GM23338 (cell line): ENCODE measurements at regions not wholly inside any gene's neighbourhood (a gene's known extent, or its start where the extent isn't known, plus 50 kb on each side); places are given as distances from the start of the nearest gene placed in this dataset.

Experiments
- ATAC-seq: fragments of 200-7000 bp; cut with Tn5 transposase; 3 replicates; pipeline ENCODE4 v1.9.1; 2020
- DNase-seq: peaks from one replicate; pipeline ENCODE4 v3.0.0-alpha.2; 2015; ENCODE audit warnings: low spot score
- H2AFZ ChIP-seq: fragments of 200-600 bp; sonication (generic); 2 replicates; pipeline ENCODE4 v1.8.0; 2016; ENCODE audit warnings: antibody characterized with exemption, mild to moderate bottlenecking, moderate library complexity
- H3F3A ChIP-seq: fragments of 200-600 bp; sonication (generic); replicated peaks from 2 replicates; pipeline ENCODE4 v1.8.0; 2017; ENCODE audit warnings: antibody characterized with exemption, mixed run types, low read depth
- H3K27ac ChIP-seq: fragments of 200-600 bp; sonication (generic); 2 replicates; pipeline ENCODE4 v1.6.1; 2016; ENCODE audit warnings: low read depth
- H3K27me3 ChIP-seq: fragments of 200-600 bp; sonication (generic); 2 replicates; pipeline ENCODE4 v1.8.0; 2016; ENCODE audit warnings: mild to moderate bottlenecking, mixed run types, moderate library complexity; ENCODE audit not compliant: insufficient read depth
- H3K36me3 ChIP-seq: fragments of 200-600 bp; sonication (generic); 2 replicates; pipeline ENCODE4 v1.8.0; 2016; ENCODE audit warnings: mild to moderate bottlenecking; ENCODE audit not compliant: insufficient read depth
- H3K4me1 ChIP-seq: fragments of 200-600 bp; sonication (generic); 2 replicates; pipeline ENCODE4 v1.8.0; 2016; ENCODE audit warnings: mild to moderate bottlenecking, moderate library complexity; ENCODE audit not compliant: insufficient read depth
- H3K4me2 ChIP-seq: fragments of 200-600 bp; sonication (generic); 2 replicates; pipeline ENCODE4 v1.7.1; 2017; ENCODE audit warnings: mixed run types
- H3K4me3 ChIP-seq: fragments of 200-600 bp; sonication (generic); 2 replicates; pipeline ENCODE4 v1.6.1; 2016; ENCODE audit warnings: mixed run types
- H3K79me2 ChIP-seq: fragments of 200-600 bp; sonication (generic); replicated peaks from 2 replicates; pipeline ENCODE4 v1.8.0; 2017; ENCODE audit warnings: mild to moderate bottlenecking; ENCODE audit not compliant: insufficient read depth
- H3K9me2 ChIP-seq: fragments of 200-600 bp; sonication (generic); 2 replicates; pipeline ENCODE4 v1.8.0; 2017; ENCODE audit not compliant: insufficient read depth
- H4K20me1 ChIP-seq: fragments of 200-600 bp; sonication (generic); replicated peaks from 2 replicates; pipeline ENCODE4 v1.8.0; 2017; ENCODE audit warnings: mild to moderate bottlenecking; ENCODE audit not compliant: insufficient read depth
- H3K27ac Mint-ChIP-seq: 2 replicates; pipeline ENCODE4 v1.8.0; 2020; ENCODE audit warnings: inconsistent platforms, mild to moderate bottlenecking, moderate library complexity, mixed read lengths
- H3K27me3 Mint-ChIP-seq: 3 replicates; pipeline ENCODE4 v1.8.0; 2022; ENCODE audit warnings: low read depth, mild to moderate bottlenecking, moderate library complexity, mixed read lengths, inconsistent platforms; ENCODE audit not compliant: insufficient read depth, poor library complexity
- H3K36me3 Mint-ChIP-seq: 3 replicates; pipeline ENCODE4 v1.8.0; 2021; ENCODE audit warnings: low read depth, mild to moderate bottlenecking, inconsistent platforms, moderate library complexity, mixed read lengths
- H3K4me1 Mint-ChIP-seq: 3 replicates; pipeline ENCODE4 v1.8.0; 2020; ENCODE audit warnings: mild to moderate bottlenecking, inconsistent platforms, mixed read lengths
- H3K4me3 Mint-ChIP-seq: 3 replicates; pipeline ENCODE4 v1.8.0; 2021; ENCODE audit warnings: moderate library complexity, mild to moderate bottlenecking, inconsistent platforms, mixed read lengths
- H3K9me3 Mint-ChIP-seq: 3 replicates; pipeline ENCODE4 v1.8.0; 2020; ENCODE audit warnings: moderate library complexity, mild to moderate bottlenecking, inconsistent platforms, mixed read lengths
- CREB1 ChIP-seq: fragments of 250-450 bp; sonication (Bioruptor Pico); IDR thresholded peaks from 2 replicates; pipeline ENCODE4 v1.5.0; 2020; ENCODE audit warnings: low read depth, mild to moderate bottlenecking, moderate library complexity
- EZH2 ChIP-seq: fragments of 200-600 bp; sonication (generic); IDR thresholded peaks from one replicate; pipeline ENCODE4 v1.8.0; 2017; ENCODE audit warnings: antibody characterized with exemption, mild to moderate bottlenecking, low read depth; ENCODE audit not compliant: unreplicated experiment
- EZH2phosphoT487 ChIP-seq: fragments of 200-600 bp; sonication (generic); IDR thresholded peaks from one replicate; pipeline ENCODE4 v1.8.1; 2018; ENCODE audit warnings: antibody characterized with exemption; ENCODE audit not compliant: unreplicated experiment
- NANOG ChIP-seq: IDR thresholded peaks from 2 replicates; pipeline ENCODE4 v1.6.1; 2016; ENCODE audit warnings: antibody characterized with exemption, borderline replicate concordance
- POLR2AphosphoS5 ChIP-seq: IDR thresholded peaks from 2 replicates; pipeline ENCODE4 v1.6.1; 2016; ENCODE audit warnings: antibody characterized with exemption, low read depth
- STAT1 ChIP-seq: IDR thresholded peaks from one replicate; pipeline ENCODE4 v1.6.1; 2016; ENCODE audit warnings: antibody characterized with exemption; ENCODE audit not compliant: unreplicated experiment
- ZNF114 ChIP-seq: fragments of 250-450 bp; sonication (Bioruptor Pico); IDR thresholded peaks from 2 replicates; pipeline ENCODE4 v1.5.0; 2020; ENCODE audit warnings: mild to moderate bottlenecking, moderate library complexity
- ZNF331 ChIP-seq: fragments of 250-450 bp; sonication (Bioruptor Pico); IDR thresholded peaks from 2 replicates; pipeline ENCODE4 v1.5.0; 2020; ENCODE audit warnings: low read depth, mild to moderate bottlenecking, moderate library complexity
- TF ChIP-seq, protein P1 (sequence below): fragments of 250-450 bp; sonication (Bioruptor Pico); IDR thresholded peaks from 2 replicates; pipeline ENCODE4 v1.5.0; 2020; ENCODE audit warnings: mild to moderate bottlenecking, moderate library complexity
- TF ChIP-seq, protein P2 (sequence below), 2 experiments: fragments of 200-600 bp in 1 of 2; sonication (generic) in 1 of 2; conservative IDR thresholded peaks; 2 replicates each; pipeline versions ENCODE4 v1.5.1 to v1.6.1; 2016 to 2017; ENCODE audit warnings: antibody characterized with exemption in 2 of 2, low read depth in 2 of 2, mild to moderate bottlenecking in 2 of 2, moderate library complexity in 1 of 2
- TF ChIP-seq, protein P3 (sequence below): IDR thresholded peaks from 2 replicates; pipeline ENCODE4 v1.6.1; 2016; ENCODE audit warnings: antibody characterized with exemption

- TF ChIP-seq POLR2AphosphoS5 (no peak), EZH2phosphoT487 (no peak), EZH2 (no peak), CREB1 (CRISPR knock-in tag) (no peak), ZNF114 (CRISPR knock-in tag) (no peak), STAT1 (no peak)
- TF ChIP-seq, protein P1, sequence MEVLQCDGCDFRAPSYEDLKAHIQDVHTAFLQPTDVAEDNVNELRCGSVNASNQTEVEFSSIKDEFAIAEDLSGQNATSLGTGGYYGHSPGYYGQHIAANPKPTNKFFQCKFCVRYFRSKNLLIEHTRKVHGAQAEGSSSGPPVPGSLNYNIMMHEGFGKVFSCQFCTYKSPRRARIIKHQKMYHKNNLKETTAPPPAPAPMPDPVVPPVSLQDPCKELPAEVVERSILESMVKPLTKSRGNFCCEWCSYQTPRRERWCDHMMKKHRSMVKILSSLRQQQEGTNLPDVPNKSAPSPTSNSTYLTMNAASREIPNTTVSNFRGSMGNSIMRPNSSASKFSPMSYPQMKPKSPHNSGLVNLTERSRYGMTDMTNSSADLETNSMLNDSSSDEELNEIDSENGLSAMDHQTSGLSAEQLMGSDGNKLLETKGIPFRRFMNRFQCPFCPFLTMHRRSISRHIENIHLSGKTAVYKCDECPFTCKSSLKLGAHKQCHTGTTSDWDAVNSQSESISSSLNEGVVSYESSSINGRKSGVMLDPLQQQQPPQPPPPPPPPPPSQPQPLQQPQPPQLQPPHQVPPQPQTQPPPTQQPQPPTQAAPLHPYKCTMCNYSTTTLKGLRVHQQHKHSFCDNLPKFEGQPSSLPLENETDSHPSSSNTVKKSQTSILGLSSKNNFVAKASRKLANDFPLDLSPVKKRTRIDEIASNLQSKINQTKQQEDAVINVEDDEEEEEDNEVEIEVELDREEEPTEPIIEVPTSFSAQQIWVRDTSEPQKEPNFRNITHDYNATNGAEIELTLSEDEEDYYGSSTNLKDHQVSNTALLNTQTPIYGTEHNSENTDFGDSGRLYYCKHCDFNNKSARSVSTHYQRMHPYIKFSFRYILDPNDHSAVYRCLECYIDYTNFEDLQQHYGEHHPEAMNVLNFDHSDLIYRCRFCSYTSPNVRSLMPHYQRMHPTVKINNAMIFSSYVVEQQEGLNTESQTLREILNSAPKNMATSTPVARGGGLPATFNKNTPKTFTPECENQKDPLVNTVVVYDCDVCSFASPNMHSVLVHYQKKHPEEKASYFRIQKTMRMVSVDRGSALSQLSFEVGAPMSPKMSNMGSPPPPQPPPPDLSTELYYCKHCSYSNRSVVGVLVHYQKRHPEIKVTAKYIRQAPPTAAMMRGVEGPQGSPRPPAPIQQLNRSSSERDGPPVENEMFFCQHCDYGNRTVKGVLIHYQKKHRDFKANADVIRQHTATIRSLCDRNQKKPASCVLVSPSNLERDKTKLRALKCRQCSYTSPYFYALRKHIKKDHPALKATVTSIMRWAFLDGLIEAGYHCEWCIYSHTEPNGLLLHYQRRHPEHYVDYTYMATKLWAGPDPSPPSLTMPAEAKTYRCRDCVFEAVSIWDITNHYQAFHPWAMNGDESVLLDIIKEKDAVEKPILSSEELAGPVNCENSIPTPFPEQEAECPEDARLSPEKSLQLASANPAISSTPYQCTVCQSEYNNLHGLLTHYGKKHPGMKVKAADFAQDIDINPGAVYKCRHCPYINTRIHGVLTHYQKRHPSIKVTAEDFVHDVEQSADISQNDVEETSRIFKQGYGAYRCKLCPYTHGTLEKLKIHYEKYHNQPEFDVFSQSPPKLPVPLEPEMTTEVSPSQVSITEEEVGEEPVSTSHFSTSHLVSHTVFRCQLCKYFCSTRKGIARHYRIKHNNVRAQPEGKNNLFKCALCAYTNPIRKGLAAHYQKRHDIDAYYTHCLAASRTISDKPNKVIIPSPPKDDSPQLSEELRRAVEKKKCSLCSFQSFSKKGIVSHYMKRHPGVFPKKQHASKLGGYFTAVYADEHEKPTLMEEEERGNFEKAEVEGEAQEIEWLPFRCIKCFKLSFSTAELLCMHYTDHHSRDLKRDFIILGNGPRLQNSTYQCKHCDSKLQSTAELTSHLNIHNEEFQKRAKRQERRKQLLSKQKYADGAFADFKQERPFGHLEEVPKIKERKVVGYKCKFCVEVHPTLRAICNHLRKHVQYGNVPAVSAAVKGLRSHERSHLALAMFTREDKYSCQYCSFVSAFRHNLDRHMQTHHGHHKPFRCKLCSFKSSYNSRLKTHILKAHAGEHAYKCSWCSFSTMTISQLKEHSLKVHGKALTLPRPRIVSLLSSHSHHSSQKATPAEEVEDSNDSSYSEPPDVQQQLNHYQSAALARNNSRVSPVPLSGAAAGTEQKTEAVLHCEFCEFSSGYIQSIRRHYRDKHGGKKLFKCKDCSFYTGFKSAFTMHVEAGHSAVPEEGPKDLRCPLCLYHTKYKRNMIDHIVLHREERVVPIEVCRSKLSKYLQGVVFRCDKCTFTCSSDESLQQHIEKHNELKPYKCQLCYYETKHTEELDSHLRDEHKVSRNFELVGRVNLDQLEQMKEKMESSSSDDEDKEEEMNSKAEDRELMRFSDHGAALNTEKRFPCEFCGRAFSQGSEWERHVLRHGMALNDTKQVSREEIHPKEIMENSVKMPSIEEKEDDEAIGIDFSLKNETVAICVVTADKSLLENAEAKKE: no peak
Measured at GRCh38 chr12:91685917-91686316, 459.7 kb downstream of the BTG1 start (continued).

GRCh38 chr12:91681751-91682150 is 463.9 kb downstream of the BTG1 start:
- Mint-ChIP-seq H3K36me3 (no peaks in the 10 kb centered on the region), H3K27ac (no peak overlapping the region), H3K27me3 (no peaks in the 10 kb centered on the region), H3K9me3 (no peaks in the 10 kb centered on the region), H3K4me1 (no peaks in the 10 kb centered on the region), H3K4me3 (no peak overlapping the region)
- Histone ChIP-seq H3K27me3 (no peaks in the 10 kb centered on the region), H3K4me2 (no peak overlapping the region), H4K20me1 (no peaks in the 10 kb centered on the region), H3K79me2 (no peaks in the 10 kb centered on the region), H3F3A (no peaks in the 10 kb centered on the region), H3K27ac (no peak overlapping the region), H3K9me2 (no peaks in the 10 kb centered on the region), H2AFZ (no peak overlapping the region), H3K4me1 (no peaks in the 10 kb centered on the region), H3K36me3 (no peaks in the 10 kb centered on the region), H3K4me3 (no peak overlapping the region)
- ATAC-seq: no peak
- no peak for DNase-seq
- TF ChIP-seq CREB1 (CRISPR knock-in tag) (no peak), EZH2 (no peak), NANOG (no peak), EZH2phosphoT487 (no peak), ZNF331 (CRISPR knock-in tag) (no peak)
- TF ChIP-seq, protein P2, sequence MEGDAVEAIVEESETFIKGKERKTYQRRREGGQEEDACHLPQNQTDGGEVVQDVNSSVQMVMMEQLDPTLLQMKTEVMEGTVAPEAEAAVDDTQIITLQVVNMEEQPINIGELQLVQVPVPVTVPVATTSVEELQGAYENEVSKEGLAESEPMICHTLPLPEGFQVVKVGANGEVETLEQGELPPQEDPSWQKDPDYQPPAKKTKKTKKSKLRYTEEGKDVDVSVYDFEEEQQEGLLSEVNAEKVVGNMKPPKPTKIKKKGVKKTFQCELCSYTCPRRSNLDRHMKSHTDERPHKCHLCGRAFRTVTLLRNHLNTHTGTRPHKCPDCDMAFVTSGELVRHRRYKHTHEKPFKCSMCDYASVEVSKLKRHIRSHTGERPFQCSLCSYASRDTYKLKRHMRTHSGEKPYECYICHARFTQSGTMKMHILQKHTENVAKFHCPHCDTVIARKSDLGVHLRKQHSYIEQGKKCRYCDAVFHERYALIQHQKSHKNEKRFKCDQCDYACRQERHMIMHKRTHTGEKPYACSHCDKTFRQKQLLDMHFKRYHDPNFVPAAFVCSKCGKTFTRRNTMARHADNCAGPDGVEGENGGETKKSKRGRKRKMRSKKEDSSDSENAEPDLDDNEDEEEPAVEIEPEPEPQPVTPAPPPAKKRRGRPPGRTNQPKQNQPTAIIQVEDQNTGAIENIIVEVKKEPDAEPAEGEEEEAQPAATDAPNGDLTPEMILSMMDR (conservative IDR thresholded peaks at IDR 0.05; ENCODE audit: low read depth in 2 of 2): no peak
- TF ChIP-seq, protein P3, sequence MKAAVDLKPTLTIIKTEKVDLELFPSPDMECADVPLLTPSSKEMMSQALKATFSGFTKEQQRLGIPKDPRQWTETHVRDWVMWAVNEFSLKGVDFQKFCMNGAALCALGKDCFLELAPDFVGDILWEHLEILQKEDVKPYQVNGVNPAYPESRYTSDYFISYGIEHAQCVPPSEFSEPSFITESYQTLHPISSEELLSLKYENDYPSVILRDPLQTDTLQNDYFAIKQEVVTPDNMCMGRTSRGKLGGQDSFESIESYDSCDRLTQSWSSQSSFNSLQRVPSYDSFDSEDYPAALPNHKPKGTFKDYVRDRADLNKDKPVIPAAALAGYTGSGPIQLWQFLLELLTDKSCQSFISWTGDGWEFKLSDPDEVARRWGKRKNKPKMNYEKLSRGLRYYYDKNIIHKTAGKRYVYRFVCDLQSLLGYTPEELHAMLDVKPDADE: no peak
